GM12878 (cell line): ENCODE measurements at regions not wholly inside any gene's neighbourhood (a gene's known extent, or its start where the extent isn't known, plus 50 kb on each side); places are given as distances from the start of the nearest gene placed in this dataset.

Experiments
- ATAC-seq: fragments of 200-7000 bp; cut with Tn5 transposase; 3 replicates; pipeline ENCODE4 v1.9.1; 2020; ENCODE audit warnings: mild to moderate bottlenecking, moderate library complexity
- BruUV-seq: library from RNA; stranded (reverse); fragments of 400-500 nt; replicated peaks from 2 replicates; lab custom pipeline; 2021; lab: Mats Ljungman, UMichigan
- CTCF ChIA-PET: fragments of 300-600 bp; sonication (Branson Sonifier 250); formaldehyde crosslinking; extraction: SDS; loops from one replicate; lab custom pipeline; 2021; ENCODE audit warnings: inconsistent platforms; lab: Yijun Ruan, JAX
- POLR2A ChIA-PET: fragments of 350-600 bp; formaldehyde crosslinking; extraction: SDS; loops from one replicate; lab custom pipeline; 2021; ENCODE audit warnings: inconsistent platforms; lab: Charles Lee
- RAD21 ChIA-PET: fragments of 300-600 bp; sonication (Branson Sonifier 250); formaldehyde crosslinking; loops from one replicate; lab custom pipeline; 2023; ENCODE audit warnings: antibody characterized with exemption; ENCODE audit not compliant: unreplicated experiment; lab: Charles Lee
- SMC1A ChIA-PET: fragments of 300-600 bp; sonication (Branson Sonifier 250); formaldehyde crosslinking; loops from one replicate; lab custom pipeline; 2023; ENCODE audit not compliant: unreplicated experiment, uncharacterized antibody; lab: Charles Lee
- DNase-seq: peaks from one replicate; pipeline ENCODE4 v3.0.0-alpha.2; 2011; ENCODE audit warnings: low read depth, low spot score
- FAIRE-seq: peaks from 3 replicates; lab custom pipeline; 2011; peaks lifted over from hg19 to GRCh38; lab: Jason Lieb, UNC
- H2AFZ ChIP-seq: 2 replicates; pipeline ENCODE4 v1.6.0; 2011; ENCODE audit warnings: low read depth, low read length, control low read depth; ENCODE audit not compliant: control insufficient read depth
- H3K27ac ChIP-seq: 2 replicates; pipeline ENCODE4 v1.5.1; 2011; ENCODE audit warnings: control low read depth; ENCODE audit not compliant: control insufficient read depth, insufficient read depth
- H3K27me3 ChIP-seq, 2 experiments: replicated peaks in 1 of 2; 2 replicates each; pipeline versions ENCODE4 v1.6.0 to v1.6.1; 2011; ENCODE audit warnings: low read length in 1 of 2; ENCODE audit not compliant: control insufficient read depth in 2 of 2, insufficient read depth in 2 of 2
- H3K36me3 ChIP-seq, 2 experiments: 2 replicates each; pipeline ENCODE4 v1.5.1; 2011; ENCODE audit warnings: low read length in 1 of 2; ENCODE audit not compliant: control insufficient read depth in 2 of 2, insufficient read depth in 2 of 2
- H3K4me1 ChIP-seq: 2 replicates; pipeline ENCODE4 v1.6.1; 2011; ENCODE audit warnings: mild to moderate bottlenecking, low read length, moderate library complexity, mixed read lengths; ENCODE audit not compliant: control insufficient read depth, insufficient read depth
- H3K4me2 ChIP-seq: 2 replicates; pipeline ENCODE4 v1.6.0; 2011; ENCODE audit warnings: control low read depth; ENCODE audit not compliant: control insufficient read depth, insufficient read depth
- H3K4me3 ChIP-seq: fragments of 200-600 bp; sonication (generic); 2 replicates; pipeline ENCODE4 v1.5.1; 2016
- H3K79me2 ChIP-seq: 2 replicates; pipeline ENCODE4 v1.6.0; 2011; ENCODE audit warnings: low read length; ENCODE audit not compliant: control insufficient read depth, insufficient read depth
- H3K9ac ChIP-seq: 2 replicates; pipeline ENCODE4 v1.8.0; 2011; ENCODE audit warnings: low read length, control low read depth, mixed read lengths; ENCODE audit not compliant: control insufficient read depth, insufficient read depth
- H3K9me3 ChIP-seq: replicated peaks from 3 replicates; pipeline ENCODE4 v1.5.1; 2011; ENCODE audit warnings: mild to moderate bottlenecking, low read length; ENCODE audit not compliant: control insufficient read depth, insufficient read depth
- H4K20me1 ChIP-seq: 2 replicates; pipeline ENCODE4 v1.6.0; 2011; ENCODE audit not compliant: control insufficient read depth, insufficient read depth
- BRCA1 ChIP-seq: IDR thresholded peaks from 2 replicates; pipeline ENCODE4 v1.6.1; 2011; ENCODE audit warnings: low read depth, low read length, improper control_type of control experiment
- CHD2 ChIP-seq: IDR thresholded peaks from 2 replicates; pipeline ENCODE4 v1.6.1; 2011; ENCODE audit warnings: low read depth, low read length, improper control_type of control experiment, borderline replicate concordance
- CREM ChIP-seq: IDR thresholded peaks from 2 replicates; pipeline ENCODE4 v1.6.1; 2014; ENCODE audit warnings: antibody characterized with exemption, low read depth
- DPF2 ChIP-seq: fragments of 450-650 bp; IDR thresholded peaks from 2 replicates; pipeline ENCODE4 v1.6.1; 2017; ENCODE audit warnings: mild to moderate bottlenecking
- E4F1 ChIP-seq: fragments of 450-650 bp; IDR thresholded peaks from 2 replicates; pipeline ENCODE4 v1.6.1; 2018; ENCODE audit warnings: borderline replicate concordance, mild to moderate bottlenecking; ENCODE audit not compliant: partially characterized antibody
- IKZF1 ChIP-seq: fragments of 450-650 bp; conservative IDR thresholded peaks from 2 replicates; pipeline ENCODE4 v1.6.1; 2017; ENCODE audit warnings: antibody characterized with exemption, mild to moderate bottlenecking
- KAT2A ChIP-seq: conservative IDR thresholded peaks from 2 replicates; pipeline ENCODE4 v1.6.1; 2011; ENCODE audit warnings: low read depth, low read length; ENCODE audit not compliant: control insufficient read depth
- MTA2 ChIP-seq: fragments of 450-650 bp; IDR thresholded peaks from 2 replicates; pipeline ENCODE4 v1.6.1; 2016; ENCODE audit warnings: low read depth, mild to moderate bottlenecking, moderate library complexity
- MTA3 ChIP-seq: IDR thresholded peaks from 2 replicates; pipeline ENCODE4 v1.6.1; 2012; ENCODE audit warnings: low read length, inconsistent platforms, borderline replicate concordance
- MXI1 ChIP-seq: fragments of 150-350 bp; IDR thresholded peaks from 2 replicates; pipeline ENCODE4 v1.6.1; 2011; ENCODE audit warnings: low read depth, mild to moderate bottlenecking, inconsistent platforms, low read length, improper control_type of control experiment
- MYC ChIP-seq: IDR thresholded peaks from 2 replicates; pipeline ENCODE4 v1.6.1; 2011; ENCODE audit warnings: mild to moderate bottlenecking, low read length, moderate library complexity, inconsistent platforms; ENCODE audit not compliant: insufficient read depth, insufficient replicate concordance, insufficient read length, severe bottlenecking
- SMAD1 ChIP-seq: fragments of 450-650 bp; IDR thresholded peaks from 2 replicates; pipeline ENCODE4 v1.6.1; 2018; ENCODE audit warnings: mild to moderate bottlenecking, low read depth; ENCODE audit not compliant: partially characterized antibody
- SMARCA5 ChIP-seq: fragments of 450-650 bp; IDR thresholded peaks from 2 replicates; pipeline ENCODE4 v1.6.1; 2017; ENCODE audit warnings: mild to moderate bottlenecking
- SMC3 ChIP-seq: IDR thresholded peaks from 2 replicates; pipeline ENCODE4 v1.6.1; 2011; ENCODE audit warnings: low read length, improper control_type of control experiment, borderline replicate concordance
- STAT3 ChIP-seq: IDR thresholded peaks from 2 replicates; pipeline ENCODE4 v1.6.1; 2011; ENCODE audit warnings: low read depth, low read length, improper control_type of control experiment
- ZBED1 ChIP-seq: IDR thresholded peaks from 2 replicates; pipeline ENCODE4 v1.6.1; 2016; ENCODE audit warnings: borderline replicate concordance
- ZBTB11 ChIP-seq: fragments of 450-650 bp; formaldehyde crosslinking; IDR thresholded peaks from 2 replicates; pipeline ENCODE4 v1.5.0; 2022; ENCODE audit warnings: mild to moderate bottlenecking, missing genetic modification characterization
- ZNF622 ChIP-seq: fragments of 450-650 bp; IDR thresholded peaks from 2 replicates; pipeline ENCODE4 v1.6.1; 2017; ENCODE audit warnings: mild to moderate bottlenecking, inconsistent platforms
- WGBS: methylation state at CpG from one replicate; pipeline ENCODE4 v1.1.6; 2016; ENCODE audit warnings: low lambda C conversion rate; ENCODE audit not compliant: insufficient replicate concordance, insufficient coverage; ENCODE audit errors: missing lambda C conversion rate; 5-methylcytosine and 5-hydroxymethylcytosine counted together
- in situ Hi-C: fragments of 300-500 bp; cut with MboI; formaldehyde crosslinking; loops from 9 replicates; pipeline ENCODE4 v1.14.3; 2018; ENCODE audit warnings: mixed read lengths
- intact Hi-C: fragments of 100-400 bp; cut with micrococcal nuclease; formaldehyde crosslinking; loops from one replicate; pipeline ENCODE4 v1.14.2; 2022; ENCODE audit not compliant: unreplicated experiment
- TF ChIP-seq, protein P1 (sequence below): fragments of 450-650 bp; IDR thresholded peaks from 2 replicates; pipeline ENCODE4 v1.6.1; 2017; ENCODE audit warnings: low read depth, mild to moderate bottlenecking, moderate library complexity

DNA sequence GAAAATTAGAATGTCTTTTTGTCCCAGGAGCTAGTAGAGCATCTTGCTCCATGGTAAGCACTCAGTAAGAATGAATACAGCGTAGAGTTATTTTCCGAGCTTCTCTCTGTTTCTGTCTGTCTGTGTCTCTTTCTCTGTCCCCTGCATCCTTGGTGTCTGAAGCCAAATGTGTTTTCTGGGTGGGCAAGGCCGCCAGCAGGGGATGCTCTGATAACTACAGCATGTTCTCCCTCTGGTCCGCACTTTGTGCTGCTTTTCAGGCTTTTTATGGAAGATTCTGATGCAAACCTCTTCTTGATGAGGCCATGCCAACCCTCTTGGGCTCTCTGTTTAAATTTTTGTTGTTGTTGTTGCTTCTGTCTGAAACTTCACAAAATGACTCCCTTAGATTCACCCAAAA is 142.8 kb upstream of the UBL3 start:
- Histone ChIP-seq H4K20me1 (no peaks in the 10 kb centered on the region), H3K27me3 (no peaks in the 10 kb centered on the region), H3K4me1 (no peaks in the 10 kb centered on the region), H3K27ac (no peak overlapping the region), H3K4me2 (no peak overlapping the region), H3K9me3 (no peaks in the 10 kb centered on the region; the same call in 2 of the 3 replicates), H2AFZ (no peak overlapping the region), H3K9ac (no peak overlapping the region), H3K79me2 (no peaks in the 10 kb centered on the region), H3K4me3 (no peak overlapping the region), H3K36me3 (no peaks in the 10 kb centered on the region)
- ChIA-PET SMC1A (interaction anchor here (0.8 to 1.3 kb wide), 2 partner anchors 14 to 65 kb away, joined by 3 read pairs; no protein-coding TSS in a partner anchor), POLR2A (no interaction called here), CTCF (interaction anchor here (1.1 kb wide), 1 partner anchor 12 kb away, joined by 3 read pairs; no protein-coding TSS in a partner anchor), RAD21 (no interaction called here)
- in situ Hi-C loops = no loop called here
- ATAC-seq = no peak
- DNase-seq = no peak
- TF ChIP-seq CHD2 = no peak
- no peak for TF ChIP-seq E4F1
- no peak for TF ChIP-seq ZBED1
- TF ChIP-seq, protein P1, sequence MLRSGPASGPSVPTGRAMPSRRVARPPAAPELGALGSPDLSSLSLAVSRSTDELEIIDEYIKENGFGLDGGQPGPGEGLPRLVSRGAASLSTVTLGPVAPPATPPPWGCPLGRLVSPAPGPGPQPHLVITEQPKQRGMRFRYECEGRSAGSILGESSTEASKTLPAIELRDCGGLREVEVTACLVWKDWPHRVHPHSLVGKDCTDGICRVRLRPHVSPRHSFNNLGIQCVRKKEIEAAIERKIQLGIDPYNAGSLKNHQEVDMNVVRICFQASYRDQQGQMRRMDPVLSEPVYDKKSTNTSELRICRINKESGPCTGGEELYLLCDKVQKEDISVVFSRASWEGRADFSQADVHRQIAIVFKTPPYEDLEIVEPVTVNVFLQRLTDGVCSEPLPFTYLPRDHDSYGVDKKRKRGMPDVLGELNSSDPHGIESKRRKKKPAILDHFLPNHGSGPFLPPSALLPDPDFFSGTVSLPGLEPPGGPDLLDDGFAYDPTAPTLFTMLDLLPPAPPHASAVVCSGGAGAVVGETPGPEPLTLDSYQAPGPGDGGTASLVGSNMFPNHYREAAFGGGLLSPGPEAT = no peak
- no peak for TF ChIP-seq SMARCA5
- TF ChIP-seq STAT3 = no peak
- TF ChIP-seq CREM = no peak
- no peak for TF ChIP-seq ZNF622
- TF ChIP-seq MTA2 = no peak
- TF ChIP-seq KAT2A = no peak
- no peak for TF ChIP-seq IKZF1
- no peak for TF ChIP-seq ZBTB11 (CRISPR knock-in tag)
- no peak for TF ChIP-seq MYC
- TF ChIP-seq MTA3 = no peak
- TF ChIP-seq BRCA1 = no peak
- TF ChIP-seq MXI1 = no peak
- no peak for TF ChIP-seq SMAD1
- TF ChIP-seq DPF2 = no peak
- no peak for TF ChIP-seq SMC3
- BruUV-seq = no TSS peak
- intact Hi-C loops = no loop called here
- WGBS = 62% methylated on average over 4 of the region's 4 CpGs
- no peak for FAIRE-seq
